HepG2 (cell line): ENCODE measurements at regions not wholly inside any gene's neighbourhood (a gene's known extent, or its start where the extent isn't known, plus 50 kb on each side); places are given as distances from the start of the nearest gene placed in this dataset.

Experiments used
- ATAC-seq: fragments of 200-7000 bp; cut with Tn5 transposase; 3 replicates; pipeline ENCODE4 v1.9.1; 2020; ENCODE audit warnings: mild to moderate bottlenecking, moderate library complexity
- BruUV-seq: library from RNA; stranded (reverse); fragments of 400-500 nt; replicated peaks from 2 replicates; lab custom pipeline; 2021; lab: Mats Ljungman, UMichigan
- CTCF ChIA-PET: fragments of 300-600 bp; formaldehyde crosslinking; extraction: SDS; loops from one replicate; lab custom pipeline; 2021; ENCODE audit warnings: low total read pairs, inconsistent platforms, low intra/inter-chr PET ratio; lab: Yijun Ruan, JAX
- POLR2A ChIA-PET: fragments of 350-600 bp; sonication (Branson Sonifier 250); formaldehyde crosslinking; loops from one replicate; lab custom pipeline; 2020; ENCODE audit warnings: antibody characterized with exemption, inconsistent platforms; lab: Yijun Ruan, JAX
- DNase-seq: peaks from one replicate; pipeline ENCODE4 v3.0.0-alpha.2; 2015; ENCODE audit warnings: low spot score
- FAIRE-seq: peaks from 3 replicates; lab custom pipeline; 2011; peaks lifted over from hg19 to GRCh38; lab: Jason Lieb, UNC
- H2AFZ ChIP-seq: one replicate; pipeline ENCODE4 v1.6.1; 2011; ENCODE audit warnings: low read length, inconsistent platforms
- H3K27ac ChIP-seq: fragments of 300-600 bp; 3 replicates; pipeline ENCODE4 v1.8.0; 2011; ENCODE audit warnings: mixed run types, mild to moderate bottlenecking, mixed read lengths, low read length, inconsistent platforms; ENCODE audit not compliant: insufficient read depth; ENCODE audit errors: extremely low read length
- H3K27me3 ChIP-seq, 2 experiments: fragments of 200-600 bp in 1 of 2; 2 replicates in 1 of 2; 3 replicates in 1 of 2; pipeline versions ENCODE4 v1.6.0 to v1.8.0; 2011; ENCODE audit warnings: low read length in 2 of 2, mild to moderate bottlenecking in 2 of 2, moderate library complexity in 2 of 2, inconsistent platforms in 1 of 2; ENCODE audit not compliant: insufficient read depth in 2 of 2, control insufficient read depth in 1 of 2
- H3K36me3 ChIP-seq, 2 experiments: fragments of 200-600 bp in 1 of 2; replicated peaks in 1 of 2; 2 replicates in 1 of 2; 3 replicates in 1 of 2; pipeline versions ENCODE4 v1.5.1 to v1.8.0; 2011; ENCODE audit warnings: low read length in 2 of 2, inconsistent platforms in 1 of 2; ENCODE audit not compliant: insufficient read depth in 2 of 2, control insufficient read depth in 1 of 2
- H3K4me1 ChIP-seq: 2 replicates; pipeline ENCODE4 v1.5.1; 2012; ENCODE audit warnings: low read length, inconsistent platforms; ENCODE audit not compliant: insufficient read depth
- H3K4me2 ChIP-seq: 2 replicates; pipeline ENCODE4 v1.6.0; 2011; ENCODE audit warnings: low read depth, low read length, inconsistent platforms
- H3K4me3 ChIP-seq, 3 experiments: fragments of 200-600 bp in 1 of 3; sonication (generic), shearing (Covaris generic) in 1 of 3; replicated peaks in 1 of 3; 2 replicates each; pipeline ENCODE4 v1.5.1; 2011 to 2016; ENCODE audit warnings: low read length in 3 of 3, inconsistent platforms in 2 of 3, low read depth in 2 of 3, mild to moderate bottlenecking in 2 of 3, control low read depth in 1 of 3, mixed read lengths in 1 of 3; ENCODE audit not compliant: insufficient read depth in 1 of 3
- H3K79me2 ChIP-seq: one replicate; pipeline ENCODE4 v1.6.1; 2011; ENCODE audit warnings: low read length, inconsistent platforms; ENCODE audit not compliant: insufficient read depth
- H3K9ac ChIP-seq: 2 replicates; pipeline ENCODE4 v1.6.0; 2011; ENCODE audit warnings: mild to moderate bottlenecking, low read depth, low read length, inconsistent platforms; ENCODE audit not compliant: insufficient read depth
- H3K9me3 ChIP-seq: 2 replicates; pipeline ENCODE4 v1.5.1; 2012; ENCODE audit warnings: mild to moderate bottlenecking, low read length
- H4K20me1 ChIP-seq: 2 replicates; pipeline ENCODE4 v1.6.0; 2011; ENCODE audit warnings: inconsistent platforms, mild to moderate bottlenecking, low read length, moderate library complexity; ENCODE audit not compliant: insufficient read depth
- AGO2 ChIP-seq: fragments of 200-400 bp; formaldehyde crosslinking; optimal IDR thresholded peaks from 2 replicates; pipeline ENCODE3; 2017; ENCODE audit warnings: mild to moderate bottlenecking, low read depth, low read length, moderate library complexity
- DPF2 ChIP-seq: sonication (generic); formaldehyde crosslinking; IDR thresholded peaks from 2 replicates; pipeline ENCODE4 v1.4.0; 2020; ENCODE audit warnings: mild to moderate bottlenecking, low read depth, missing genetic modification reagents, borderline replicate concordance
- FOSL1 ChIP-seq: sonication (generic); formaldehyde crosslinking; IDR thresholded peaks from 2 replicates; pipeline ENCODE4 v1.9.0; 2021; ENCODE audit warnings: missing genetic modification reagents, borderline replicate concordance
- GABPB1 ChIP-seq: IDR thresholded peaks from 2 replicates; pipeline ENCODE4 v1.6.1; 2016; ENCODE audit warnings: mild to moderate bottlenecking, missing genetic modification reagents, moderate library complexity, missing compliant biosample characterization
- HOXA5 ChIP-seq: sonication (generic); formaldehyde crosslinking; IDR thresholded peaks from 2 replicates; pipeline ENCODE4 v1.4.0; 2020; ENCODE audit warnings: missing genetic modification reagents
- HOXA7 ChIP-seq: sonication (generic); formaldehyde crosslinking; IDR thresholded peaks from 2 replicates; pipeline ENCODE4 v1.8.1; 2022; ENCODE audit warnings: mild to moderate bottlenecking, missing genetic modification reagents, moderate library complexity
- NCOA5 ChIP-seq: sonication (generic); formaldehyde crosslinking; IDR thresholded peaks from 2 replicates; pipeline ENCODE4 v1.4.0; 2020; ENCODE audit warnings: missing genetic modification reagents
- NKX3-1 ChIP-seq: sonication (generic); formaldehyde crosslinking; IDR thresholded peaks from 2 replicates; pipeline ENCODE4 v1.5.0; 2020; ENCODE audit warnings: missing genetic modification reagents
- NR2C2 ChIP-seq: sonication (generic); formaldehyde crosslinking; IDR thresholded peaks from 2 replicates; pipeline ENCODE4 v1.4.0; 2020; ENCODE audit warnings: missing genetic modification reagents, mild to moderate bottlenecking, moderate library complexity, borderline replicate concordance
- PCBP1 ChIP-seq: fragments of 200-400 bp; formaldehyde crosslinking; IDR thresholded peaks from 2 replicates; pipeline ENCODE4 v1.6.1; 2017; ENCODE audit warnings: mild to moderate bottlenecking, low read depth, low read length, borderline replicate concordance
- SATB2 ChIP-seq: sonication (generic); formaldehyde crosslinking; IDR thresholded peaks from 2 replicates; pipeline ENCODE4 v1.5.0; 2020; ENCODE audit warnings: missing genetic modification reagents
- SCMH1 ChIP-seq: sonication (generic); formaldehyde crosslinking; IDR thresholded peaks from 2 replicates; pipeline ENCODE4 v1.9.0; 2021; ENCODE audit warnings: missing genetic modification reagents, mild to moderate bottlenecking, borderline replicate concordance
- SP140L ChIP-seq: sonication (generic); formaldehyde crosslinking; IDR thresholded peaks from 2 replicates; pipeline ENCODE4 v1.4.0; 2020; ENCODE audit warnings: missing genetic modification reagents, borderline replicate concordance
- ZFX ChIP-seq: sonication (generic); formaldehyde crosslinking; IDR thresholded peaks from 2 replicates; pipeline ENCODE4 v1.4.0; 2020; ENCODE audit warnings: mild to moderate bottlenecking, low read depth, missing genetic modification reagents, moderate library complexity
- ZNF274 ChIP-seq: sonication (generic); formaldehyde crosslinking; IDR thresholded peaks from 2 replicates; pipeline ENCODE4 v1.5.1; 2020; ENCODE audit warnings: mild to moderate bottlenecking, missing genetic modification reagents
- ZNF329 ChIP-seq: sonication (generic); formaldehyde crosslinking; IDR thresholded peaks from 2 replicates; pipeline ENCODE4 v1.9.0; 2021; ENCODE audit warnings: low read depth, mild to moderate bottlenecking, missing genetic modification reagents
- ZNF574 ChIP-seq: sonication (generic); formaldehyde crosslinking; IDR thresholded peaks from 2 replicates; pipeline ENCODE4 v1.4.0; 2020; ENCODE audit warnings: missing genetic modification reagents
- ZNF780A ChIP-seq: sonication (generic); formaldehyde crosslinking; IDR thresholded peaks from 2 replicates; pipeline ENCODE4 v1.8.0; 2022; ENCODE audit warnings: mild to moderate bottlenecking, missing genetic modification reagents, moderate library complexity
- ZSCAN22 ChIP-seq: sonication (generic); formaldehyde crosslinking; IDR thresholded peaks from 2 replicates; pipeline ENCODE4 v1.4.0; 2020; ENCODE audit warnings: mild to moderate bottlenecking, missing genetic modification reagents
- WGBS: methylation state at CpG from one replicate; pipeline ENCODE4 v1.1.6; 2017; ENCODE audit warnings: low lambda C conversion rate; 5-methylcytosine and 5-hydroxymethylcytosine counted together
- in situ Hi-C: cut with HindIII; loops from 2 replicates; pipeline ENCODE4 v1.10.0; 2017; ENCODE audit warnings: low pct_unique_long_range_greater_than_20kb; ENCODE audit not compliant: extremely low pct_ligation_motif_present
- intact Hi-C: fragments of 100-400 bp; cut with micrococcal nuclease; formaldehyde crosslinking; loops from one replicate; pipeline ENCODE4 v1.10.0; 2022; ENCODE audit not compliant: unreplicated experiment
- TF ChIP-seq, protein P1 (sequence below): sonication (generic); formaldehyde crosslinking; IDR thresholded peaks from 2 replicates; pipeline ENCODE4 v1.8.1; 2023; ENCODE audit warnings: mild to moderate bottlenecking, missing genetic modification reagents
- TF ChIP-seq, protein P2 (sequence below): sonication (generic); formaldehyde crosslinking; IDR thresholded peaks from 2 replicates; pipeline ENCODE4 v1.5.0; 2020; ENCODE audit warnings: missing genetic modification reagents

GRCh38 chr5:98454904-98455303, 318.6 kb upstream of the RGMB start (continued):
- TF ChIP-seq SP140L (CRISPR knock-in tag) (no peak), NR2C2 (CRISPR knock-in tag) (no peak)

DNA sequence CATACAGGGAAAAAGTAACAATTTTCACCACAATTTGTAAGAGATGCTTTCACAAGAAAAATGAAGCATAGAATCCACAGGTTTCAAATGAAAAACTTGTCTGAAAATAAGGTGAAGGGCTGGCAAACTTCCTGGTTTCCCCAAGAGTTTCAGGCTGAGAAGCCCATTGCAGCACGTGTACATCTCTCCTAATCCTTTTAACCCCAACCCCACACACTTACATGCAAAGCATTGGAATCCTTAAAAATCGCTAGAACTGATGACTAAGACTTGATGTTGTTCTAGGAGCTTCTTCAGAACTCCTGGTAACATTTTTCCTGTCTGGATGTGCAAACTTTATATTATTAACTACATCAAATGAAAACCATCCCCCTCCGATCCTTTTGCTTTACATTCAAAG, 317.8 kb upstream of the RGMB start:
- no peak overlapping the region for H3K9ac ChIP-seq
- FAIRE-seq (no peak), ATAC-seq (no peak), DNase-seq (no peak)
- H3K4me2 ChIP-seq = no peak overlapping the region
- CTCF ChIA-PET = no interaction called here
- no peaks in the 10 kb centered on the region for H3K9me3 ChIP-seq
- intact Hi-C loops = no loop called here
- H2AFZ ChIP-seq = no peak overlapping the region
- BruUV-seq = no TSS peak
- POLR2A ChIA-PET = no interaction called here
- 20% methylated on average over 3 of the region's 3 CpGs for WGBS
- H3K4me3 ChIP-seq = no peak overlapping the region
- H3K36me3 ChIP-seq = no peaks in the 10 kb centered on the region
- H4K20me1 ChIP-seq = no peaks in the 10 kb centered on the region
- in situ Hi-C loops = no loop called here
- no peaks in the 10 kb centered on the region for H3K27me3 ChIP-seq
- H3K27ac ChIP-seq = no peak overlapping the region
- H3K79me2 ChIP-seq = no peaks in the 10 kb centered on the region
- no peaks in the 10 kb centered on the region for H3K4me1 ChIP-seq
- TF ChIP-seq ZNF329 (CRISPR knock-in tag) (no peak), FOSL1 (CRISPR knock-in tag) (no peak), AGO2 (no peak), ZNF780A (CRISPR knock-in tag) (no peak), PCBP1 (no peak), ZSCAN22 (no peak), ZNF574 (no peak), SATB2 (CRISPR knock-in tag) (no peak), ZFX (CRISPR knock-in tag) (no peak), ZNF274 (CRISPR knock-in tag) (no peak), GABPB1 (CRISPR knock-in tag) (no peak), HOXA7 (CRISPR knock-in tag) (no peak), NKX3-1 (no peak), NCOA5 (CRISPR knock-in tag) (no peak), HOXA5 (CRISPR knock-in tag) (no peak), SCMH1 (CRISPR knock-in tag) (no peak), DPF2 (CRISPR knock-in tag) (no peak)
- TF ChIP-seq, protein P1, sequence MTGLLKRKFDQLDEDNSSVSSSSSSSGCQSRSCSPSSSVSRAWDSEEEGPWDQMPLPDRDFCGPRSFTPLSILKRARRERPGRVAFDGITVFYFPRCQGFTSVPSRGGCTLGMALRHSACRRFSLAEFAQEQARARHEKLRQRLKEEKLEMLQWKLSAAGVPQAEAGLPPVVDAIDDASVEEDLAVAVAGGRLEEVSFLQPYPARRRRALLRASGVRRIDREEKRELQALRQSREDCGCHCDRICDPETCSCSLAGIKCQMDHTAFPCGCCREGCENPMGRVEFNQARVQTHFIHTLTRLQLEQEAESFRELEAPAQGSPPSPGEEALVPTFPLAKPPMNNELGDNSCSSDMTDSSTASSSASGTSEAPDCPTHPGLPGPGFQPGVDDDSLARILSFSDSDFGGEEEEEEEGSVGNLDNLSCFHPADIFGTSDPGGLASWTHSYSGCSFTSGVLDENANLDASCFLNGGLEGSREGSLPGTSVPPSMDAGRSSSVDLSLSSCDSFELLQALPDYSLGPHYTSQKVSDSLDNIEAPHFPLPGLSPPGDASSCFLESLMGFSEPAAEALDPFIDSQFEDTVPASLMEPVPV (CRISPR knock-in tag) = no peak
- TF ChIP-seq, protein P2, sequence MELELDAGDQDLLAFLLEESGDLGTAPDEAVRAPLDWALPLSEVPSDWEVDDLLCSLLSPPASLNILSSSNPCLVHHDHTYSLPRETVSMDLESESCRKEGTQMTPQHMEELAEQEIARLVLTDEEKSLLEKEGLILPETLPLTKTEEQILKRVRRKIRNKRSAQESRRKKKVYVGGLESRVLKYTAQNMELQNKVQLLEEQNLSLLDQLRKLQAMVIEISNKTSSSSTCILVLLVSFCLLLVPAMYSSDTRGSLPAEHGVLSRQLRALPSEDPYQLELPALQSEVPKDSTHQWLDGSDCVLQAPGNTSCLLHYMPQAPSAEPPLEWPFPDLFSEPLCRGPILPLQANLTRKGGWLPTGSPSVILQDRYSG (CRISPR knock-in tag) = no peak
